GM21515 (cell line): ENCODE measurements at regions not wholly inside any gene's neighbourhood (a gene's known extent, or its start where the extent isn't known, plus 50 kb on each side); places are given as distances from the start of the nearest gene placed in this dataset.
"Not testable (repeated sequence)": the region's sequence is repeated elsewhere in the genome, so short reads cannot be mapped to it uniquely, and the experiment has no call there.

Source experiments
- ATAC-seq: cut with Tn5 transposase; IDR thresholded peaks from one replicate; pipeline ENCODE4 v1.9.1; 2021; ENCODE audit not compliant: unreplicated experiment

DNA sequence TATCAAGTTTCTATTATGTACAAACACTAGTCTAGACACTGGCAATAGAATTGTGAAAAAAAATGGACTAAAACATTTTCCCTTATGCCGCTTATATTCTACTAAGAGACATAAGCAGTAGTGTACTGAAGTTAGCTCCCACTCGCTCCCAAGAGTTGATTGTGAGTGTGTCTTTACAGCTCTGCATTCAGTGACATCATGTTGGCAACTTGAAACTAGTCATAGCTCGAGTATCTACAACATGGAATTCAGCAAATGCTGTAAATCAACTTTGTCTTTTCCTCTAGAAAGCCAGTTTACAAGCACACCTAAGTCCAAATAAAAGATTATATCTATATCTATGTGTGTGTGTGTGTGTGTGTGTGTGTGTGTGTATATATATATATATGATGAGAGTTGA, 58.8 kb upstream of the MAGI2 start:
- no peak for ATAC-seq

DNA sequence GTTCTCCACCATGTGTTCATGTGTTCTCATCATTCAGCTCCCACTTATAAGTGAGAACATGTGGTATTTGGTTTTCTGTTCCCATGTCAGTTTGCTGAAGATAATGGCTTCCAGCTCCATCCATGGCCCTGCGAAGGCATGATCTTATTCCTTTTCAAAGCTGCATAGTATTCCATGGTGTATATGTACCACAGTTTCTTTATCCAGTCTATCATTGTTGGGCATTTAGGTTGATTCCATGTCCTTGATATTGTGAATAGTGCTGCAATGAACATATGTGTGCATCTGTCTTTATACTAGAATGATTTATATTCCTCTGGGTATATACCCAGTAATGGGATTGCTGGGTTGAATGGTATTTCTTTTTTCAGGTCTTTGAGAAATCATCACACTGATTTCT, 57.6 kb upstream of the MAGI2 start:
- ATAC-seq: not testable (repeated sequence)

DNA sequence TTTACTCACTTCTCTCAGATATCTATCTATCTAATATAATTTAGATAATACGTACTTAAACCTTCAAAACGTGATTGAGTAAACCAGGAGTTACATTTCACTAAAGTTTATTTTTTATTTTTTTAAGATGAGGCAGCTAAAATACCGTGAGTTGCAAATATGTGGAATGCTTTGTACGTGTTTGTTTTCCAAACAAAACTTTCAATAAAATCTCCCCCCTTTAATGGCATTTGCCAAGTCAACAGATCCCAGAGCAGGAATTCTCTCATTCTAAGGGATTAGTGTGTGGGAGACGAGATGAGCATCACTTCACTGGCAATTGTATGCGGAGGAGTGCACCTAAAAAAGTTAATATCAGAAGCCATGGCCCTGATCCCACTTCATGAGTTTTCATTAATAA, 53.7 kb upstream of the MAGI2 start:
- no peak for ATAC-seq

DNA sequence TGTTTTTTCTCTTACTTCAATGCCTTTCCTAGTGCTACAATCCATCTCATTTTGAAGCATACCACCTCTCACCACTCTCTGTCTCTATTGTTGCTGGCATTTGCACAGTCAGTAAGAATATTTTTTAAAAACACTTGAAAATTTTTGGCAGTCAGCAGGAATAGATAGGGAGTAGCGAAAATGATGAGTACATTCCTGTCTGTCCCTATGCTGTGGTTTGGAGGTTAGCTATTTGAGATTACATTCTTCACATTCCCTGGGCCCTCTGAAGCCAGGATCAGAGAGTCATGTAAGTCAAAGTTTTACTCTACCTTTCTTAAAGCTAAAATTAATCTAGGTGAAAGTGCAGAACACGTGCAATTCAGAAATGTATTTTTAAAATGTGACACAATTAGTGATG, 53.0 kb upstream of the MAGI2 start:
- ATAC-seq: no peak

DNA sequence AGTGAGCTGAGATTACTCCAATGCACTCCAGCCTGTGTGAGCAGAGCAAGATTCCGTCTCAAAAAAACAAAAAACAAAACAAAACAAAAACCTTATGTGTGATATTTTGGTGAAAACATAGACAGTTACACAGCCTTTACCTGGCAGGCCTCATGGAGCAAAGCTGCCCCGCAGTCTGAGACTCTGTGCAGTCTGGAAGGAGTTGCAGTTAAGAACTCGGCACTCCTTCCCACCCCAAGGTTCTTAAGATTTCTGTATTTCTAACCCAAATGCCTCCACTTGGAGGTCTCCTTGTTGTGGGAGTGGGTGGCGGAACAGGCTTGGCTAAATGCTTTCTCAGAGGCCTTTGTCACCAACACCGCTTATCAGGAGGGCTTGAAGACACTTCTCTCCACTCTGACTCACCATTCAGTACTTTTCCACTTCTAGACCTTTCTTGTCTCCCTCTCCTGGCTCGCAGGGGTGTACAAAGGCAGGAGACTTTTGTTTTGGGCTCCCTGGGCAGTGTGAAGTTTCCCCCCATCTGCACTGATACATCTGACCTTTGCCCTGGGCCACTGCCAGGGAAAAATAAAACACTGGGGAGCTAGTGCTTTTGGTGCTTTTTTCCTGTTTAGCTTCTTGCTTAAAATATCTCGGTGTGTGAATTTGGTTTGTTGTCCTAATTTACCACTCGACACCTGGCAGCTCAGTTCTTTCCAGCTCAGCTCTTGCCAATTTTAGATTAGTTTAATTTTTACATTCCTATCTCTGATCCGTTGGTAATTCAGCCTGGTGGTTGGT, 51.3 kb upstream of the MAGI2 start:
- ATAC-seq: no peak
